HAP-1 (cell line): ENCODE measurements at regions not wholly inside any gene's neighbourhood (a gene's known extent, or its start where the extent isn't known, plus 50 kb on each side); places are given as distances from the start of the nearest gene placed in this dataset.
"Not testable (repeated sequence)": the region's sequence is repeated elsewhere in the genome, so short reads cannot be mapped to it uniquely, and the experiment has no call there.

ENCODE experiments used
- DNase-seq, 2 experiments: peaks; one replicate each; pipeline ENCODE4 v3.0.0-alpha.2; 2016 to 2020; ENCODE audit warnings: low spot score in 2 of 2
- H3K27me3 ChIP-seq: fragments of 250-450 bp; sonication (Bioruptor Pico); 2 replicates; pipeline ENCODE4 v1.5.1; 2020; ENCODE audit warnings: low read depth, mild to moderate bottlenecking, moderate library complexity
- H3K36me3 ChIP-seq: fragments of 250-450 bp; sonication (Bioruptor Pico); replicated peaks from 2 replicates; pipeline ENCODE4 v1.5.1; 2020; ENCODE audit warnings: mild to moderate bottlenecking
- H3K4me1 ChIP-seq: fragments of 250-450 bp; sonication (Bioruptor Pico); 2 replicates; pipeline ENCODE4 v1.5.1; 2020; ENCODE audit warnings: mild to moderate bottlenecking
- H3K4me3 ChIP-seq: fragments of 250-450 bp; sonication (Bioruptor Pico); 2 replicates; pipeline ENCODE4 v1.5.1; 2020; ENCODE audit warnings: mild to moderate bottlenecking, moderate library complexity
- H3K9me3 ChIP-seq: fragments of 250-450 bp; sonication (Bioruptor Pico); 2 replicates; pipeline ENCODE4 v1.5.1; 2020; ENCODE audit warnings: mild to moderate bottlenecking, moderate library complexity
- in situ Hi-C: fragments of 300-500 bp; cut with MboI; formaldehyde crosslinking; loops from 3 replicates; pipeline ENCODE4 v1.14.3; 2020; ENCODE audit warnings: low sequenced_read_pairs, inconsistent platforms, mixed read lengths

DNA sequence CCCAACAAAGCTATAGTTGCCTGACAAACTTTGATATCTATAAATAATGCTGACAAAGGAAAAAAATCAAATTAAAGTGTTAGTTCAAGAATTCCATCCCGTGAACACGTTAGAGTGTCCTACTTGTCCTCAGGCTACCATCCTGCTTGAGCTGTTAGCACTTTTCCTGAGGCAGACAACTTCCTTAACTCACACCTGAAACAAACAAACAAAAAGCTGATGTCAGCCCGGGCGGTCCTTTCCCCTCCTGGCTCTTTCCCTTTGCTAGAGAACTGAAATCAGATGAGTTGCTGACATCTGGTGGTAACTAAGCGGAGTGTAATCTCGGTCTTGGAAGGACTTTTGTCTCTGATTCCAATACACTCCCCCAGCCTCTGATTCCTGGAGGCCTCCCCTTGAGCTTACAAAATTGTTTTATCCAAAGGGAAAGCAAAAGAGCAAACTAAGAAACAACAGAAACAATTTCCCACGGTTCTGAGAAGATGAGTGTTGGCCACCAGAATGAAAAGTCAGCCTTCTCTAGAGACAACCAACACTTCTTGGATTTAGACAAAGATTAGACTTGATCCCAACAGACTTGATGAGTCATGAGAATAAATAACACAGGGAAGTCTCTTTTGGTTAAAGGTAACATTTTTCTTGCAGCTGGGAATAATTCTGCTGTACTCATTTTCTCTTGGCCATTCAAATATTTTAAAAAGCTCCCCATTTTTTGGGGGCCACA, 135.4 kb downstream of the PROX1 start:
- Histone ChIP-seq H3K4me3 (no peak overlapping the region), H3K4me1 (no peaks in the 10 kb centered on the region), H3K27me3 (no peaks in the 10 kb centered on the region), H3K36me3 (no peaks in the 10 kb centered on the region), H3K9me3 (no peaks in the 10 kb centered on the region)
- in situ Hi-C loops = loop anchor here (25.0 kb wide), 1 partner anchor 561 kb away; no protein-coding TSS in a partner anchor
- DNase-seq = peak; percentile 53 to 68

DNA sequence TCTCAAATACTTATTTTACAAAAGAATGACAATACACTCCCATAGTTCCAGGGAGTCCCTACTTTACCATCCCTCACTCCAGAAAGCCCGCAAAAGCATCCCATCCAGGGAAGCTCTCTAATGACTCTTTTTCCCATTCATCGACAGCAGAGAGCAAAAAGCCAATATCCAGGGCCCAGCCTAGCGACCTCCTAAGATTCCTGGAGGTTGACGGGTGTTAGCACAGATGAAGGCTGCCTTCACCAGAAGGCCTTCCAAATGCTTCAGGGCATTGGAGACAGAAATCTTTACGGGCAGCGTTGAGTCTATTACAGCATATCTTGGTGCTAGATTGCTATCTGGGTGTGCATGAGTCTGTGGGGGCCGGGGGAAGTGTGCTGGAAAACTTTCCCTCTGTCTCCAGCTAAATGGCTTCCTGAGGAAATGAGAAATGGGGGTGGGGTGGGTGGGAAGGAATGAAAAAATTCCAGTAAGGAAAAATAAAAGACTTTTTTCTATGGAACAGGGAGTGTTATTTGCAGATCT, 136.6 kb downstream of the PROX1 start:
- H3K4me3 ChIP-seq = no peak overlapping the region
- no peaks in the 10 kb centered on the region for H3K27me3 ChIP-seq
- no peaks in the 10 kb centered on the region for H3K4me1 ChIP-seq
- no peak for DNase-seq
- H3K9me3 ChIP-seq = no peaks in the 10 kb centered on the region
- in situ Hi-C loops = loop anchor here (25.0 kb wide), 1 partner anchor 562 kb away; no protein-coding TSS in a partner anchor
- H3K36me3 ChIP-seq = no peaks in the 10 kb centered on the region

DNA sequence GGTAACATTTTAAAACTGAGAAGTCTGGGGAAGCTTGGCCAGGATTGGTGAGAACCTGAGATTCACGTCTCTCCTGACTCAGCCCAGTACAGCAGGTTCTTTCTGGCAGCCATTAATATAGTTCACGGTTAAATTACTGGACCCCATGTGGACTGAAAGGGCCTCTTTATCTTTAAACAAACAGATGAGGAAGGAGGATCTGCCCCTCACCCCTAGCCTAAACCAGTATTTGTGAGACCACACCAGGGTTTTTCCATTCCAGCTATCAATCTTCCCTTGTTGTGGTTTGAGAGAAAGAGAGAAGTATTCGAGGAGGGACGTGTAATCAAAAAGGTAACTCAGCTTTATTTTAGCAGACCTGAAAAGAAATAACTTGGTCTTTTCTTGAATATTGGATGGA, 137.1 kb downstream of the PROX1 start:
- Histone ChIP-seq H3K9me3 (no peaks in the 10 kb centered on the region), H3K27me3 (no peaks in the 10 kb centered on the region), H3K4me1 (no peaks in the 10 kb centered on the region), H3K36me3 (no peaks in the 10 kb centered on the region), H3K4me3 (no peak overlapping the region)
- in situ Hi-C loops = loop anchor here (25.0 kb wide), 2 partner anchors 563 to 888 kb away; no protein-coding TSS in a partner anchor
- no peak for DNase-seq

DNA sequence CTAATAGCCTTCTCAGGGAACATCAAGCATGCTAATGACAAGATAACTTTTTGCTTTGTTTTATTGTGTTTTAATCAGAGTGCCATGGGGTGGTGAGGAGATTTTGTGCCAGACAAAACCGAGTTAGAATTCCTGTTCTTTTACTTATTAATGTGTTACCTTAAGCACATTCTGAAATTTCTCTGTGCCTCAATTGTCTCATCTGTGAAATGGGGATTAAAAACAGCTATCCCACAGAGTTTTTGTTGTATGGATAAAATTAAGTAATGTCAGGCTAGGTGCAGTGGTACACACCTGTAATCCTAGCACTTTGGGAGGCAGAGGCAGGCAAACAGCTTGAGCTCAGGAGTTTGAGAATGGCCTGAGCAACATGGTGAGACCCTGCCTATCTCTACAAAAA, 138.0 kb downstream of the PROX1 start:
- Histone ChIP-seq H3K9me3 (no peaks in the 10 kb centered on the region), H3K27me3 (0 out of 2 replicates have a peak, but pooled peaks cover under 1% of the 10 kb centered on the region), H3K4me1 (no peaks in the 10 kb centered on the region), H3K36me3 (no peaks in the 10 kb centered on the region), H3K4me3 (no peak overlapping the region)
- in situ Hi-C loops = loop anchor here (25.0 kb wide), 1 partner anchor 889 kb away; no protein-coding TSS in a partner anchor
- DNase-seq = no peak

DNA sequence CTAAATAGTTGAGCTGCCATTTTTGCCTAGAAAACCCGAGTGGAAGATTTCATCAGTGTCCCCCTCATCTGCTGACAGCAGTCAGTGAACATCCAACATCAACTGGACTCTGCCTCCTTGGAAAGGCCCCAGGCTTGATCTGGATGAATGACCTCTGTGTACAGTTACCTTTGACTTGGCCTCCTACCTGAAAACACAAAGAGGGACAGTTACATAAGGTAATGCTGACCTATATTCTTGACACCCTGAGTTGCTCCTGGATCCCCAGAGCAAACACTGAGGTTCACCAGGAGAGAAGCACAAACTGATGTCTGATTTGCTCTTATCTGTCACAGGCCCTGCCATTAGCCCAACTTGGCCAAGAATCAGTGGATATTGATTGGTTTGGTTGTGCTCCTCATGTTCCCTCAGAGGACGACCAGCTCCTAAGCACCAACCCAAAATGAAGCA, 138.9 kb downstream of the PROX1 start:
- Histone ChIP-seq H3K4me3 (no peak overlapping the region), H3K9me3 (no peaks in the 10 kb centered on the region), H3K36me3 (no peaks in the 10 kb centered on the region), H3K27me3 (0 out of 2 replicates have a peak, but pooled peaks cover 4% of the 10 kb centered on the region), H3K4me1 (no peaks in the 10 kb centered on the region)
- in situ Hi-C loops = loop anchor here (25.0 kb wide), 1 partner anchor 889 kb away; no protein-coding TSS in a partner anchor
- no peak for DNase-seq

DNA sequence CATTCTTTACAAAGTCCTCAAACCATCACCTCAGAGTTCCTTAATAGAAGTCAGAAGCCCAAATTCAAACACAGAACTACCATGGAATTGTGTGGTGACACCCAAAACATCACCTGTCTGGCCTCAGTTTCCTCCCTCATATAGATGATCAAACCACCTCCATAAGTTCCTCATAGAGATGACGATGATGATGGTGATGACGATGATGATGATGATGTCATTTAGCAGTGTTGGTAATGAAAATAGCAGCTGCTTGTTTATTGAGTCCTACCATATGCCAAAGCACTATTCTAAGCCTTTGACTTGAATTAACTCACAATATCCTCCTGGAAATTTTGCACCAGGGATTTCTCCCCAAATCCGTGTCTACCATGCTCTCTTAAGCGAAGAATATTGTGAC, 139.9 kb downstream of the PROX1 start:
- Histone ChIP-seq H3K27me3 (0 out of 2 replicates have a peak, but pooled peaks cover 4% of the 10 kb centered on the region), H3K4me1 (no peaks in the 10 kb centered on the region), H3K9me3 (no peaks in the 10 kb centered on the region), H3K36me3 (no peaks in the 10 kb centered on the region), H3K4me3 (no peak overlapping the region)
- in situ Hi-C loops = loop anchor here (25.0 kb wide), 1 partner anchor 890 kb away; no protein-coding TSS in a partner anchor
- DNase-seq = no peak

DNA sequence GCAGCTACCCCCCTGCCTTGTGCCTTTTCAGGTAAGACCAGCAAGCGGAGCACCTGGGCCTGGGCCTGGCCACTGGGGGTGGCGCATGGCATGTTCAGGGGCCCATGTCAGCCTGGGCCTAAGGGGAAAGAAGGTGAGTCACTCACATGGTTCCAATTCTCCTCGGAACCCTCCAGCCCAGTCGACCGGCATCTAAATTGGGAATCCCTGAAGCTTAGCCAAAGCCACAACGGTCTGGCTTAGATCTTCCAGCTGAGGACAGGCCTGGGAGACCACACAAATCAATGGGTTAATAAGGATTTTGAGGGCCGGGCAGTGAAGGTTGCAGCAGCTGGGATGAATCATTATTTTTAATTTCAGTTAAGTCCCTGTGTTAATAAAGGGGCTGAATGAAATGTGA, 145.1 kb upstream of the SMYD2 start:
- 0 out of 2 replicates have a peak, but pooled peaks cover 3% of the 10 kb centered on the region for H3K27me3 ChIP-seq
- in situ Hi-C loops = loop anchor here (25.0 kb wide), 1 partner anchor 899 kb away; no protein-coding TSS in a partner anchor
- DNase-seq = no peak

DNA sequence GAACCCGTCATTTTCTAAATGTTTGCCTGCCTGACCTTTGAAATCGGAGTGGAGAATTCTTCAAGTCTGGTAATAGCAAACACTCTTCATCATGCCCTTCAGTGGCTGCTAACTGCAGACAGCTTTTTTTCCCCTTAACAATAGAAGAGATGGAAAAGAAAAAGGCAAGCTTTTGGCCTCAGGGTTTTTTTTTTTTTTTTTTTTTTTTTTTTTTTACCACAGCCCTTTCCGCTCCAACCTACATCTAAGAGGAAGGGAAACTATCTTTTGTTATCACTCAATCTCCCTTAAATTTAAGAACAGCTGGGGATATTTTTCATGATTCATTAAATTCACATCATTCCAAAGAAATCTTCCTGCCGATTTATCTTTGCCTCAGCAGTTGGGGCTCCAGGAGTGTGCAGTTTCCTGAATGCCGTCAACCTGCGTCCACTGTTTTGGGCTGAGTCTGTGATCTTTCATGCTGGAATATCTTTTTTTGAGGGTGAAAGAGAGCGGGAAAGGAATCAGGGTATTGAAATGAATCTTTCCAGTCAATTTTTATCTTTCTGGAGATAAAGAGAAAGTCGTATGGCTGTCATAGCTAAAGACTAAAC, 144.5 kb upstream of the SMYD2 start:
- Histone ChIP-seq H3K36me3 (no peaks in the 10 kb centered on the region), H3K4me1 (no peaks in the 10 kb centered on the region), H3K9me3 (no peaks in the 10 kb centered on the region), H3K4me3 (no peak overlapping the region), H3K27me3 (no peaks in the 10 kb centered on the region)
- in situ Hi-C loops = loop anchor here (25.0 kb wide), 1 partner anchor 899 kb away; no protein-coding TSS in a partner anchor
- no peak for DNase-seq

More for the DNA sequence above, 145.1 kb upstream of the SMYD2 start:
- Histone ChIP-seq H3K4me1 (no peaks in the 10 kb centered on the region), H3K9me3 (no peaks in the 10 kb centered on the region), H3K36me3 (no peaks in the 10 kb centered on the region), H3K4me3 (no peak overlapping the region)

DNA sequence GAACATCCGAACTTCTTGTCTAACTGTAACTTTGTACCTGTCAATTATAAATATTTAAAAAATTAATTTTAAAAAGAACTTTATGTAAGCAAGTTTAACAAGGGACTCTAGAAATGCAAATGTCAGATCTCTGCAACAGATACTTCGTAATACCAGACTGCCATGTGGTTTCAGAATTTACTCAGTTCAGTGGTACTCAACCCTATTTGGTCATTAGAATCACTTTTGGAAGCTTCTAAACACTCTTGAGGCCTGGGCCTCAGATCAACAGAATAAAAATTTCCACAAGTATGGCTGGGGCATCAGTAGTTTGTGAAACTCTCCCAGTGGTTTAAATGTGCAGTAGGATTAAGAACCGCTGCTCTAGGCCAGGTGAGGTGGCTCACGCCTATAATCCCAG, 139.5 kb upstream of the SMYD2 start:
- in situ Hi-C loops = loop anchor here (25.0 kb wide), 1 partner anchor 904 kb away; no protein-coding TSS in a partner anchor
- Histone ChIP-seq H3K27me3 (no peaks in the 10 kb centered on the region), H3K4me1 (peaks cover 7% of the 10 kb centered on the region; the same call in 1 of the 2 replicates), H3K36me3 (no peaks in the 10 kb centered on the region), H3K9me3 (no peaks in the 10 kb centered on the region), H3K4me3 (no peak overlapping the region)
- no peak for DNase-seq

DNA sequence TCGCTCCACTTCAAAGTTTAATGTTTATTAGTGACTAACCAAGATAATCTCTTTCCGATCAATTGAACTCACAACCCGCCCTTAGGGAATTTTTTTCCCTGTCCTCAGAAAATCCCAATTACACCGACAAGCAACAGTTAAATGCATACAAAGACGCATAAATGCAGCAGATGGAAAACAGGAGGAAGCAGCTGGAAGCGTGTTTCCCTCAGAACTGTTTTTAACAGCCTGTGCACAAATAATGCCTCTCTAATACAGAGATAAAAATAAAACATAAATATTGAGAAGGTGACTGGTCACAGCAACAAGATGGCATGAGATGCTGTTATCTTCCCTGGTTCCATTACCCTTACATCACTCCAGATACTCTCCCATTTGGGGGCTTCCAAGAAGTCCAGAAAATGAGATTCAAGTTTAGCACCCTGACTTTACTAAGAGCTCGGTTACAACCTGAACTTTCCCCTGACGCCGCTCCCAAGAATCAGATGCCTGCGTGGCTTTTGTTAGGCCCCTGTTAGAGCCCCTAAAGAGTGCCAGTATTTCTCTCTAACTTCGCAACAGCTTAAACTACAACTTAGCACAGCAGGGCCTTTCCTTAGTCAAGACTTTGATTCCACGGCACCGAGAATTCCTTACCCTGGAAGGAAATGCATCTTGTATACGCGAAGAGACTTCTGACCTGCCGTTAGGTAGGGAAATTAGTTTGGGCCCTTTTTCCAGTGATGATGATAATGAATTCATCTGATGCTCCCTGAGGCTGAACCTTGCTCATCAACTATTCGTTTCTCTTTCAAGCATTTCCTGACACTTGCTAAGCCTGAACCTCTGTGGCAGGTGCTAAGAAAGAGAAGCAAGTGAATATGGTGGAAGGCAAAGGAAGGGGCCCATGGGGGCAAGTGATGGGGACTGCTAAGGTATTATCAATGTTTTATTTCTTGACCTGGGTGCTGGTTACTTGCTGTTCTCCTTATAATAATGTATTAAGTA, 137.7 kb upstream of the SMYD2 start:
- DNase-seq = no peak
- in situ Hi-C loops = loop anchor here (25.0 kb wide), 1 partner anchor 906 kb away; no protein-coding TSS in a partner anchor
- Histone ChIP-seq H3K9me3 (no peaks in the 10 kb centered on the region), H3K27me3 (no peaks in the 10 kb centered on the region), H3K36me3 (no peaks in the 10 kb centered on the region), H3K4me1 (peaks cover 7% of the 10 kb centered on the region; the same call in 1 of the 2 replicates), H3K4me3 (no peak overlapping the region)

DNA sequence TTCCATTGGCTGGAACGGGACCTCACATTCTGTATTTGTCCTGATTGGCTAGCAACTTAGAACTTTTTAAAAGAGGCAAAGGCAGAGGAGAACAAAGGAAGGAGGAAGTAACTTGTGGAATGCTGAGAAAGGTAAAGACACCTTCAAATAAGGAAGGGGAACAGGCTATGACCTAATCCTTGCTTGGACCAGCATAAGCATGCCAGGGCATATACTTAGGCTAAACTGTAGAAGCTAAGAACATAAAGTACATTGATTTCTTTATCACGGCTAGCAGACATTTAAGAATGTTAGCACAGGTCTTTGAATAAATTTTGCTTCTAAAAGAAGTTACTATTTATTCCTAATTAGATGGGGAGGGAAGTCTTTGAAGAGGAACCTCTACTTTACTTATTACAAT, 136.4 kb upstream of the SMYD2 start:
- DNase-seq, H3K27me3 ChIP-seq, H3K9me3 ChIP-seq, H3K4me1 ChIP-seq, H3K4me3 ChIP-seq, H3K36me3 ChIP-seq: not testable (repeated sequence)
- in situ Hi-C loops = loop anchor here (25.0 kb wide), 1 partner anchor 907 kb away; no protein-coding TSS in a partner anchor

DNA sequence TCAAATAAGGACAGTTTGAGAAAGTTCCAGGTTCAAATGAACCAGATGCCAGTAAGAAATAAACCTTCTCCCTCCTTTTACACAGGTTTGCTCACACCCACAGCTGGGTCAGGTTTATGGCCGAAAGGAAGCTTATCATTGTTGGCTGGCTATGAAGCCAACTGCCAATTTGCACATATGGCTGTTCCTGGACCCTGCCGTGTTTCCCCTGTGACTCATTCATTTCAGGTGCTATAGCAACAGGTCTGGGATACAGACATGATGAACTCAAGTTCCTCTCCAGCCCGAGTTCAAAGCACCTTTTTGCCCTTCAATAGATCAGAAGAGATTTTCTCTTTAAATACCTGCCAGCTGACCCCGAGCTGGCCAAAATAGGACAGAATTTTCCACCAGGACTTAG, 134.4 kb upstream of the SMYD2 start:
- in situ Hi-C loops = loop anchor here (25.0 kb wide), 1 partner anchor 909 kb away; no protein-coding TSS in a partner anchor
- Histone ChIP-seq H3K4me3 (no peak overlapping the region), H3K4me1 (peaks cover 7% of the 10 kb centered on the region; the same call in 1 of the 2 replicates), H3K36me3 (no peaks in the 10 kb centered on the region), H3K27me3 (no peaks in the 10 kb centered on the region), H3K9me3 (no peaks in the 10 kb centered on the region)
- no peak for DNase-seq
